H9 (cell line): ENCODE measurements at regions not wholly inside any gene's neighbourhood (a gene's known extent, or its start where the extent isn't known, plus 50 kb on each side); places are given as distances from the start of the nearest gene placed in this dataset.

ENCODE experiments used
- DNase-seq: peaks from one replicate; pipeline ENCODE4 v3.0.0-alpha.2; 2017
- H2AFZ ChIP-seq: one replicate; pipeline ENCODE4 v1.6.1; 2013; ENCODE audit warnings: mild to moderate bottlenecking, low read length, control low read depth, moderate library complexity
- H2AK5ac ChIP-seq: 2 replicates; pipeline ENCODE4 v1.6.1; 2013; ENCODE audit warnings: low read length, control low read depth, mixed read lengths; ENCODE audit not compliant: insufficient read length
- H2BK120ac ChIP-seq: one replicate; pipeline ENCODE4 v1.6.1; 2013; ENCODE audit warnings: low read depth, mild to moderate bottlenecking, low read length, control low read depth, inconsistent platforms; ENCODE audit not compliant: poor library complexity, severe bottlenecking
- H2BK12ac ChIP-seq: 2 replicates; pipeline ENCODE4 v1.6.1; 2013; ENCODE audit warnings: low read length, control low read depth, mixed read lengths, low read depth; ENCODE audit not compliant: insufficient read length
- H2BK15ac ChIP-seq: 2 replicates; pipeline ENCODE4 v1.6.1; 2013; ENCODE audit warnings: low read depth, low read length, control low read depth
- H2BK20ac ChIP-seq: one replicate; pipeline ENCODE4 v1.6.1; 2013; ENCODE audit warnings: low read depth, mild to moderate bottlenecking, low read length, control low read depth, inconsistent platforms; ENCODE audit not compliant: poor library complexity, severe bottlenecking
- H2BK5ac ChIP-seq: 2 replicates; pipeline ENCODE4 v1.6.1; 2013; ENCODE audit warnings: low read length, control low read depth, mixed read lengths; ENCODE audit not compliant: insufficient read length
- H3K14ac ChIP-seq: 2 replicates; pipeline ENCODE4 v1.6.1; 2013; ENCODE audit warnings: low read length, control low read depth; ENCODE audit not compliant: insufficient read depth
- H3K18ac ChIP-seq: 2 replicates; pipeline ENCODE4 v1.6.1; 2013; ENCODE audit warnings: low read depth, mild to moderate bottlenecking, mixed read lengths, low read length, control low read depth; ENCODE audit not compliant: insufficient read length
- H3K23ac ChIP-seq: 2 replicates; pipeline ENCODE4 v1.6.1; 2013; ENCODE audit warnings: low read length, control low read depth, mixed read lengths, low read depth; ENCODE audit not compliant: insufficient read length
- H3K23me2 ChIP-seq: 2 replicates; pipeline ENCODE4 v1.6.1; 2013; ENCODE audit warnings: low read depth, mild to moderate bottlenecking, mixed read lengths, low read length, control low read depth; ENCODE audit not compliant: insufficient read length, poor library complexity, severe bottlenecking
- H3K27ac ChIP-seq: 2 replicates; pipeline ENCODE4 v1.5.1; 2013; ENCODE audit warnings: low read length, control low read depth, mixed read lengths, low read depth; ENCODE audit not compliant: insufficient read length
- H3K27me3 ChIP-seq: 2 replicates; pipeline ENCODE4 v1.6.1; 2013; ENCODE audit warnings: low read length, control low read depth, inconsistent platforms; ENCODE audit not compliant: insufficient read depth
- H3K4ac ChIP-seq: 2 replicates; pipeline ENCODE4 v1.6.1; 2013; ENCODE audit warnings: low read depth, mild to moderate bottlenecking, control low read depth, inconsistent platforms, low read length, moderate library complexity
- H3K4me1 ChIP-seq: 2 replicates; pipeline ENCODE4 v1.6.1; 2013; ENCODE audit warnings: low read length, control low read depth, inconsistent platforms; ENCODE audit not compliant: insufficient read depth
- H3K4me2 ChIP-seq: 2 replicates; pipeline ENCODE4 v1.6.1; 2013; ENCODE audit warnings: low read length, control low read depth, mixed read lengths; ENCODE audit not compliant: insufficient read length, insufficient read depth
- H3K56ac ChIP-seq: 2 replicates; pipeline ENCODE4 v1.6.1; 2013; ENCODE audit warnings: low read depth, mild to moderate bottlenecking, mixed read lengths, low read length, control low read depth; ENCODE audit not compliant: insufficient read length
- H3K79me1 ChIP-seq: 2 replicates; pipeline ENCODE4 v1.6.1; 2013; ENCODE audit warnings: low read depth, mild to moderate bottlenecking, moderate library complexity, low read length, control low read depth, inconsistent platforms; ENCODE audit not compliant: insufficient read depth, poor library complexity, severe bottlenecking
- H3K79me2 ChIP-seq: 2 replicates; pipeline ENCODE4 v1.6.1; 2013; ENCODE audit warnings: low read length, control low read depth, inconsistent platforms; ENCODE audit not compliant: insufficient read depth
- H3K9ac ChIP-seq: 2 replicates; pipeline ENCODE4 v1.6.1; 2013; ENCODE audit warnings: low read length, control low read depth, mixed read lengths; ENCODE audit not compliant: insufficient read length; ENCODE audit errors: extremely low read depth
- H3K9me3 ChIP-seq: one replicate; pipeline ENCODE4 v1.6.1; 2013; ENCODE audit warnings: low read depth, low read length, inconsistent platforms; ENCODE audit not compliant: control insufficient read depth
- H3T11ph ChIP-seq: one replicate; pipeline ENCODE4 v1.6.1; 2013; ENCODE audit warnings: mild to moderate bottlenecking, low read length, control low read depth, inconsistent platforms
- H4K20me1 ChIP-seq: one replicate; pipeline ENCODE4 v1.6.1; 2013; ENCODE audit not compliant: control insufficient read depth, insufficient read length, insufficient read depth
- H4K5ac ChIP-seq: 2 replicates; pipeline ENCODE4 v1.6.1; 2013; ENCODE audit warnings: low read depth, mild to moderate bottlenecking, mixed read lengths, low read length, control low read depth; ENCODE audit not compliant: insufficient read length
- H4K8ac ChIP-seq: replicated peaks from 2 replicates; pipeline ENCODE4 v1.6.1; 2013; ENCODE audit warnings: low read length, control low read depth, mixed read lengths, low read depth; ENCODE audit not compliant: insufficient read length
- H4K91ac ChIP-seq: 2 replicates; pipeline ENCODE4 v1.6.1; 2013; ENCODE audit warnings: low read depth, mild to moderate bottlenecking, moderate library complexity, mixed read lengths, low read length, control low read depth; ENCODE audit not compliant: insufficient read length
- H3K27ac Mint-ChIP-seq, 3 experiments: 2 replicates in 2 of 3; 3 replicates in 1 of 3; pipeline ENCODE4 v1.8.0; 2020 to 2021; ENCODE audit warnings: mixed read lengths in 3 of 3, mild to moderate bottlenecking in 1 of 3, moderate library complexity in 1 of 3
- H3K27me3 Mint-ChIP-seq: 2 replicates; pipeline ENCODE4 v1.8.0; 2021; ENCODE audit warnings: low read depth, mild to moderate bottlenecking, moderate library complexity, mixed read lengths
- H3K36me3 Mint-ChIP-seq, 3 experiments: 2 replicates in 2 of 3; 3 replicates in 1 of 3; pipeline ENCODE4 v1.8.0; 2020 to 2021; ENCODE audit warnings: low read depth in 3 of 3, mixed read lengths in 3 of 3; ENCODE audit not compliant: insufficient read depth in 1 of 3
- H3K4me1 Mint-ChIP-seq, 2 experiments: 2 replicates each; pipeline ENCODE4 v1.8.0; 2020; ENCODE audit warnings: mixed read lengths in 2 of 2
- H3K4me3 Mint-ChIP-seq, 2 experiments: 2 replicates in 1 of 2; 3 replicates in 1 of 2; pipeline ENCODE4 v1.8.0; 2020 to 2021; ENCODE audit warnings: mild to moderate bottlenecking in 2 of 2, mixed read lengths in 2 of 2, moderate library complexity in 1 of 2
- H3K9me3 Mint-ChIP-seq, 2 experiments: 2 replicates in 1 of 2; 3 replicates in 1 of 2; pipeline ENCODE4 v1.8.0; 2020; ENCODE audit warnings: mild to moderate bottlenecking in 2 of 2, mixed read lengths in 2 of 2, moderate library complexity in 1 of 2
- WGBS: extraction: QIAGEN DNeasy Blood & Tissue Kit; methylation state at CpG from one replicate; pipeline ENCODE4 v1.1.7; 2013; ENCODE audit warnings: missing lambda C conversion rate, low lambda C conversion rate, mixed read lengths; ENCODE audit not compliant: insufficient read length; ENCODE audit errors: extremely low coverage; 5-methylcytosine and 5-hydroxymethylcytosine counted together
- TF ChIP-seq, protein P1 (sequence below): fragments of 200-600 bp; sonication (generic); conservative IDR thresholded peaks from 3 replicates; pipeline ENCODE4 v1.8.0; 2021; ENCODE audit warnings: antibody characterized with exemption, mild to moderate bottlenecking

DNA sequence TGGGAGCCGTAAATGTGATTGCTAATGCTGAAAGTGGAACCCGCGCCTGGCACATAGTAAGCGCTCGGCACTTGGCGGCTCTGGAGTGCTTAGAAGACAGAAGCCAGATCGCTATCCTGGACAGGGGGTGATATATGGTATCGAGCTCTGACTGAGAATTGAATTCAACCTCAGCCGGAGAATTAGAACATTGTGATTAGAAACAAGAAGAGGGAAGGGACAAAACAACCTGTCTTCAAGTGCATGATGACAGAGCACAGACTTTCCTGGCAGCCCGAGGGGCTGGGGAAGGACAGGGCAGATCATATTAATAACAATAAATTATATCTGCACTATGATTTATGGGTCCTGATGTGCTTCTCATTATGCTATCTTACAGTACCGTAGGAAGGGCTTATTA is 66.9 kb upstream of the TBX3 start:
- no peaks in the 10 kb centered on the region; the same call in 1 of the 2 replicates for H3K27me3 ChIP-seq
- no peak overlapping the region for H2BK12ac ChIP-seq
- H2AFZ ChIP-seq: no peak overlapping the region
- H3K27ac ChIP-seq: no peak overlapping the region
- H3K79me1 ChIP-seq: no peaks in the 10 kb centered on the region
- DNase-seq: no peak
- no CpG with 5 or more reads among the region's 11 CpGs for WGBS
- H3K18ac ChIP-seq: no peak overlapping the region
- H3K4ac ChIP-seq: no peak overlapping the region
- no peak overlapping the region for H2BK15ac ChIP-seq
- no peaks in the 10 kb centered on the region for H3K23me2 ChIP-seq
- H2BK5ac ChIP-seq: no peak overlapping the region
- Mint-ChIP-seq H3K27me3 (peaks cover 46% of the 10 kb centered on the region), H3K36me3 (no peaks in the 10 kb centered on the region), H3K27ac (no peak overlapping the region), H3K4me3 (no peak overlapping the region), H3K9me3 (no peaks in the 10 kb centered on the region), H3K4me1 (peaks cover 30 to 42% of the 10 kb centered on the region in 2 experiments)
- no peak overlapping the region for H3K9ac ChIP-seq
- H3K56ac ChIP-seq: no peak overlapping the region
- no peak overlapping the region for H3K14ac ChIP-seq
- no peak overlapping the region for H2AK5ac ChIP-seq
- H3K9me3 ChIP-seq: no peaks in the 10 kb centered on the region
- H3T11ph ChIP-seq: no peak overlapping the region
- TF ChIP-seq, protein P1, sequence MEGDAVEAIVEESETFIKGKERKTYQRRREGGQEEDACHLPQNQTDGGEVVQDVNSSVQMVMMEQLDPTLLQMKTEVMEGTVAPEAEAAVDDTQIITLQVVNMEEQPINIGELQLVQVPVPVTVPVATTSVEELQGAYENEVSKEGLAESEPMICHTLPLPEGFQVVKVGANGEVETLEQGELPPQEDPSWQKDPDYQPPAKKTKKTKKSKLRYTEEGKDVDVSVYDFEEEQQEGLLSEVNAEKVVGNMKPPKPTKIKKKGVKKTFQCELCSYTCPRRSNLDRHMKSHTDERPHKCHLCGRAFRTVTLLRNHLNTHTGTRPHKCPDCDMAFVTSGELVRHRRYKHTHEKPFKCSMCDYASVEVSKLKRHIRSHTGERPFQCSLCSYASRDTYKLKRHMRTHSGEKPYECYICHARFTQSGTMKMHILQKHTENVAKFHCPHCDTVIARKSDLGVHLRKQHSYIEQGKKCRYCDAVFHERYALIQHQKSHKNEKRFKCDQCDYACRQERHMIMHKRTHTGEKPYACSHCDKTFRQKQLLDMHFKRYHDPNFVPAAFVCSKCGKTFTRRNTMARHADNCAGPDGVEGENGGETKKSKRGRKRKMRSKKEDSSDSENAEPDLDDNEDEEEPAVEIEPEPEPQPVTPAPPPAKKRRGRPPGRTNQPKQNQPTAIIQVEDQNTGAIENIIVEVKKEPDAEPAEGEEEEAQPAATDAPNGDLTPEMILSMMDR: no peak
- no peak overlapping the region for H4K91ac ChIP-seq
- no peak overlapping the region for H2BK120ac ChIP-seq
- H3K23ac ChIP-seq: no peak overlapping the region
- H4K5ac ChIP-seq: no peak overlapping the region
- H2BK20ac ChIP-seq: no peak overlapping the region
- no peak overlapping the region for H3K4me2 ChIP-seq
- no peaks in the 10 kb centered on the region for H4K20me1 ChIP-seq
- H3K79me2 ChIP-seq: no peaks in the 10 kb centered on the region
- no peak overlapping the region for H4K8ac ChIP-seq
- H3K4me1 ChIP-seq: peaks cover 5% of the 10 kb centered on the region; the same call in 1 of the 2 replicates
